ENCODE measurements at regions not wholly inside any gene's neighbourhood (a gene's known extent, or its start where the extent isn't known, plus 50 kb on each side); places are given as distances from the start of the nearest gene placed in this dataset.

GRCh38 chr2:41152318-41152717 lies 700.4 kb upstream of the SLC8A1 start:
- TF ChIP-seq CTCF (conservative IDR thresholded peaks at IDR 0.05) (no peak), ZFX (IDR thresholded peaks at IDR 0.05) (no peak)
